NCI-H748 treated with DMSO at 0.1 percent for 48 hours (cell line): ENCODE measurements at regions not wholly inside any gene's neighbourhood (a gene's known extent, or its start where the extent isn't known, plus 50 kb on each side); places are given as distances from the start of the nearest gene placed in this dataset.
"Not testable (repeated sequence)": the region's sequence is repeated elsewhere in the genome, so short reads cannot be mapped to it uniquely, and the experiment has no call there.

Experiments
- DNase-seq: peaks from one replicate; lab custom pipeline; 2025; lab: John Stamatoyannopoulos, UW

DNA sequence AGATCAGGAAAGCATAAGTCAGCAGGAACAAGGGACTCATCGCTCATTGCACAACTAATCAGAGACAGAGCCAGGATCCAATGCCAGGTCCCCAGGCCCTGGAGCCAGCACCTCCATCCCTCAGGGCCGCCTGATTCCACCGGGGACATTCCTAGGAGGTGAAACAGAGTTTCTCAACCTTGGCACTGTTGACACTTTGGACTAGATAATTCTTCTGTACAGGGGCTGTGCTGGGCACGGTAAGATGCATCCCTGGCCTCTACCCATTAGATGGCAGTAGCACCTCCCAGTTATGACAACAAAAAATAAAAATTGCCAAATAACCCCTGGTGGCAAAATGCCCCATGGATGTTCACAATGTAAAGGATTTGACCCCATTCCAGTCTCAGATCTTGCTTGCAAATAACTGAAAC lies 127.7 kb downstream of the MTHFS start:
- DNase-seq, result no peak

DNA sequence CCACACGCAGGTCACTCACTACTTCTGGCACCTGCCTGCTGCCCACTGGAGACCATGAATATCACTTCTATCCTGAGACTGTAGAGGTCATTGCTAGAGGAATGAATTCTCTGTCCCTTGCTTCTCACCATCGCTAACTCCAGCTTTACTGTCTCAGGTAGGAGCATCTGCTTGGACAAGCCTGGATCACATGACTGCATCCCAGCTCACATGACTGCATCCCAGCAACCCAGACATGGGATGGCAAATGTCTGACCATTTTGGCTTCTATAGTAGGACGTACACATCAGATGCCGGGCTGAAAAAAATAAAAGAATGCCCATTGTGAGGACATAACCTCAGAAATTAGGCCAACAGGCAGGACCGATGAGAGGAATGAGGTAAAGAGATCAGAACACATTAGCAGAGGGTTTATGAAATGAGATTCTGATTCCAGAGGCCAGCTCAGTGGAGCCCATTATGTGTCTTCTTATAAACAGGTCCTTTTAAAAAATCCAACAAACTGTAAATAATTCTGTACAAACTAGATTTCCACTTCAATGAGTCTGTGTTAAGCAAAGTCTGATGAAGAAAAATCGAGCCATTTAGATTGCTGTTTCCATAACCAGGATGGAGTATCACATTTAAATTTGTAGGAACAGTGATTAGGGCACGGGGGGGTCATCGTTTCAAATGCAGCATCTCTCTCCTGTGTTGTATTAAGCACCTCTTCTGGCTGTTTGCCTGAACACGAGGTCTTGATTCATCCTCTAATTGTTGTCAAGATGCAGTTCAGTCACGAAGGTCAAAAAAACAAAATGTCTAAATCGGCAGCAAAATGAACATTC lies 126.7 kb downstream of the MTHFS start:
- DNase-seq, result no peak

GRCh38 chr15:79773128-79773527 lies 123.7 kb downstream of the MTHFS start:
- no peak for DNase-seq

- DNase-seq, result no peak
Measured at GRCh38 chr15:79775821-79776220, 121.0 kb downstream of the MTHFS start.

DNA sequence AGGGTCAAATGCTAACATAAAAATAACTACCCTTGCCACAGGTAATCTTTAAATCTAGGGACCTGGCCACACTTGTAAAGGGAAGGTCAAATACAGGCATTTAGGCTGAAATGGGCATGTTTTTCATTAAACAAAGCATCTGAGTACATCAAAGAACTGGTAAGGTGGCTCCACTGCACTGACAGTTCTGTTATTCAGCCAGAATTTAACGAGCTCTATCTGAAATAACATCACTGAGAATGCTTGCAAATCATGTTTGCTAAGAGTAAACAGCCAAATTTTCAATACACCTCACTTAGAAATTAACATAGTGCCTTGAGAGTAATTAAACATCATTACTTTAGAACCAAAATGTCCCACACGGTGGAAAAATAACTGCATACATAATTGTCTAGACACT lies 118.9 kb downstream of the MTHFS start:
- DNase-seq, result no peak

GRCh38 chr15:79778378-79778990 lies 118.3 kb downstream of the MTHFS start:
- DNase-seq, result no peak

GRCh38 chr15:79779746-79780145 lies 117.1 kb downstream of the MTHFS start:
- DNase-seq, result no peak

- not testable (repeated sequence) for DNase-seq
Measured at GRCh38 chr15:79782307-79782706, 114.5 kb downstream of the MTHFS start.
